Testis (tissue), 2 donors: ENCODE measurements at regions not wholly inside any gene's neighbourhood (a gene's known extent, or its start where the extent isn't known, plus 50 kb on each side); places are given as distances from the start of the nearest gene placed in this dataset.

Experiments used
- DNase-seq: peaks from one replicate; pipeline ENCODE4 v3.0.0-alpha.2; 2019
- H3K27ac ChIP-seq, 2 donors: fragments of 200-600 bp; sonication (generic); one replicate each; pipeline ENCODE4 v1.5.1; 2019
- H3K27me3 ChIP-seq: fragments of 200-600 bp; sonication (generic); one replicate; pipeline ENCODE4 v1.5.1; 2019
- H3K36me3 ChIP-seq: fragments of 200-600 bp; sonication (generic); one replicate; pipeline ENCODE4 v1.5.1; 2017; ENCODE audit warnings: low read depth; ENCODE audit errors: missing control alignments
- H3K4me1 ChIP-seq: fragments of 200-600 bp; sonication (generic); one replicate; pipeline ENCODE4 v1.5.1; 2019
- H3K4me3 ChIP-seq, 2 donors: fragments of 200-600 bp; sonication (generic); one replicate each; pipeline ENCODE4 v1.5.1; 2017 to 2019
- H3K9me3 ChIP-seq: fragments of 200-600 bp; sonication (generic); one replicate; pipeline ENCODE4 v1.5.1; 2017
- CTCF ChIP-seq, 3 experiments: fragments of 450-650 bp in 2 of 3; fragments of 200-600 bp in 1 of 3; sonication (generic) in 1 of 3; IDR thresholded peaks; one replicate each; pipeline ENCODE4 v1.5.1; 2016 to 2019; ENCODE audit warnings: antibody characterized with exemption in 3 of 3, mild to moderate bottlenecking in 2 of 3, moderate library complexity in 1 of 3
- POLR2A ChIP-seq: fragments of 450-650 bp; IDR thresholded peaks from one replicate; pipeline ENCODE4 v1.6.1; 2017; ENCODE audit warnings: antibody characterized with exemption, mild to moderate bottlenecking, moderate library complexity
- WGBS, 2 donors: methylation state at CpG; one replicate each; pipeline ENCODE4 v1.1.5; 2018; 5-methylcytosine and 5-hydroxymethylcytosine counted together
- intact Hi-C: fragments of 100-400 bp; cut with DNase I; formaldehyde crosslinking; loops from one replicate; pipeline ENCODE4 v1.15.1; 2023; ENCODE audit warnings: low total_unique reads

- WGBS, 2 donors = 87 to 92% methylated on average over 8 of the region's 8 CpGs
- no peak for DNase-seq
- TF ChIP-seq CTCF (IDR thresholded peaks at IDR 0.05) (no peak), POLR2A (no peak)
- Histone ChIP-seq H3K36me3 (no peaks in the 10 kb centered on the region), H3K27ac (no peak overlapping the region), H3K4me3 (no peak overlapping the region), H3K27me3 (no peaks in the 10 kb centered on the region), H3K9me3 (no peaks in the 10 kb centered on the region), H3K4me1 (no peaks in the 10 kb centered on the region)
- intact Hi-C loops = no loop called here
Observed at GRCh38 chr1:228913626-228914414, 178.5 kb downstream of the RHOU start.

- intact Hi-C loops = no loop called here
- Histone ChIP-seq H3K27ac (no peak overlapping the region), H3K4me3 (no peak overlapping the region), H3K36me3 (no peaks in the 10 kb centered on the region), H3K27me3 (no peaks in the 10 kb centered on the region), H3K4me1 (no peaks in the 10 kb centered on the region), H3K9me3 (no peaks in the 10 kb centered on the region)
- 89 to 95% methylated on average over 1 of the region's 1 CpG for whole genome bisulfite sequencing, 2 donors
- no peak for DNase-seq
- TF ChIP-seq CTCF (IDR thresholded peaks at IDR 0.05) (no peak), POLR2A (no peak)
Observed at GRCh38 chr1:228914700-228915099, 179.4 kb downstream of the RHOU start.

GRCh38 chr1:228917342-228917741 lies 182.1 kb downstream of the RHOU start:
- no peaks in the 10 kb centered on the region for H3K36me3 ChIP-seq
- no peak overlapping the region for H3K27ac ChIP-seq
- 93 to 98% methylated on average over 9 of the region's 9 CpGs for WGBS, 2 donors
- H3K4me3 ChIP-seq = no peak overlapping the region
- intact Hi-C loops = no loop called here
- no peaks in the 10 kb centered on the region for H3K9me3 ChIP-seq
- H3K4me1 ChIP-seq = no peaks in the 10 kb centered on the region
- TF ChIP-seq CTCF (IDR thresholded peaks at IDR 0.05) = no peak
- TF ChIP-seq POLR2A = no peak
- no peak for DNase-seq
- H3K27me3 ChIP-seq = no peaks in the 10 kb centered on the region

GRCh38 chr1:228917755-228918154 lies 182.5 kb downstream of the RHOU start:
- intact Hi-C loops = no loop called here
- H3K36me3 ChIP-seq = no peaks in the 10 kb centered on the region
- H3K4me3 ChIP-seq = no peak overlapping the region
- no peak for DNase-seq
- no peak overlapping the region for H3K27ac ChIP-seq
- TF ChIP-seq POLR2A = no peak
- TF ChIP-seq CTCF (IDR thresholded peaks at IDR 0.05) = no peak
- WGBS, 2 donors = 94% methylated on average over 2 of the region's 2 CpGs
- no peaks in the 10 kb centered on the region for H3K27me3 ChIP-seq
- no peaks in the 10 kb centered on the region for H3K4me1 ChIP-seq
- no peaks in the 10 kb centered on the region for H3K9me3 ChIP-seq

GRCh38 chr1:228918335-228918734 lies 183.1 kb downstream of the RHOU start:
- no peaks in the 10 kb centered on the region for H3K4me1 ChIP-seq
- intact Hi-C loops = no loop called here
- TF ChIP-seq POLR2A = no peak
- TF ChIP-seq CTCF (IDR thresholded peaks at IDR 0.05) = no peak
- 84 to 88% methylated on average over 4 of the region's 4 CpGs for WGBS, 2 donors
- H3K9me3 ChIP-seq = no peaks in the 10 kb centered on the region
- no peak for DNase-seq
- no peaks in the 10 kb centered on the region for H3K27me3 ChIP-seq
- no peak overlapping the region for H3K27ac ChIP-seq
- no peak overlapping the region for H3K4me3 ChIP-seq
- no peaks in the 10 kb centered on the region for H3K36me3 ChIP-seq
